Skeletal muscle tissue (tissue), 3 donors: ENCODE measurements at regions not wholly inside any gene's neighbourhood (a gene's known extent, or its start where the extent isn't known, plus 50 kb on each side); places are given as distances from the start of the nearest gene placed in this dataset.

Source experiments
- H3K27ac ChIP-seq: one replicate; pipeline ENCODE4 v1.7.0; 2013; ENCODE audit warnings: mild to moderate bottlenecking, low read depth, low read length, inconsistent platforms
- H3K27me3 ChIP-seq, 3 donors: one replicate each; pipeline ENCODE4 v1.7.0; 2013; ENCODE audit warnings: low read length in 3 of 3; ENCODE audit not compliant: control insufficient read depth in 3 of 3, insufficient read depth in 3 of 3
- H3K36me3 ChIP-seq, 3 donors: one replicate each; pipeline ENCODE4 v1.7.0; 2013; ENCODE audit warnings: low read length in 3 of 3; ENCODE audit not compliant: control insufficient read depth in 3 of 3, insufficient read depth in 3 of 3
- H3K4me1 ChIP-seq, 3 donors: one replicate each; pipeline ENCODE4 v1.7.0; 2013; ENCODE audit warnings: low read length in 3 of 3, mild to moderate bottlenecking in 3 of 3; ENCODE audit not compliant: control insufficient read depth in 3 of 3, insufficient read depth in 3 of 3
- H3K4me3 ChIP-seq, 3 donors: one replicate each; pipeline ENCODE4 v1.7.0; 2013; ENCODE audit warnings: low read length in 3 of 3
- H3K9ac ChIP-seq, 3 donors: one replicate each; pipeline ENCODE4 v1.7.0; 2013; ENCODE audit warnings: low read length in 3 of 3, mild to moderate bottlenecking in 3 of 3, moderate library complexity in 2 of 3, low read depth in 1 of 3
- H3K9me3 ChIP-seq, 3 donors: one replicate each; pipeline ENCODE4 v1.7.0; 2013; ENCODE audit warnings: low read length in 3 of 3; ENCODE audit not compliant: control insufficient read depth in 3 of 3
- donor health status: Osteomylitis.

GRCh38 chr2:20512061-20512605 is 65.3 kb downstream of the RHOB start:
- no peak overlapping the region for H3K27ac ChIP-seq
- no peaks in the 10 kb centered on the region for H3K9me3 ChIP-seq
- no peak overlapping the region for H3K4me3 ChIP-seq
- H3K4me1 ChIP-seq, result peaks cover 5 to 11% (median 8%) of the 10 kb centered on the region in 3 donors
- no peaks in the 10 kb centered on the region for H3K36me3 ChIP-seq
- no peaks in the 10 kb centered on the region for H3K27me3 ChIP-seq
- H3K9ac ChIP-seq, result no peak overlapping the region

DNA sequence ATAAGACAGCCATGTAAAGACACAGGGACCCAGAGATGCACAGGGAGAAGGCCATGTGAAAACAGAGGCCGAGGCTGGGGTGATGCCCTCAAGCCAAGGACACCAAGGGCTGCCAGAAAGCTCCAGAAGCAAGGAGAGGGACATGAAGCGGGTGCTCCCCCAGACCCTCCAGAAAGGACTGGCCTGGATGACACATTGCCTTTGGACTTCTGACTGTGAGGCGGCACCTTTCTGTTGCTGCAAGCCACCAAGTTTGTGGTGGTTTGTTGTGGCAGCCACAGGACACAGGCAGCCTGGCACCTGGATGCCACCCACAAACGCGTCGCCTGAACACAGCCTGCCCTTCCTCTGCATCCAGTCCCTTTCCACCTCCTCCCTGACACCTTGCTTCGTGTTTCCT is 67.1 kb downstream of the RHOB start:
- H3K4me3 ChIP-seq, result no peak overlapping the region
- H3K9ac ChIP-seq, result no peak overlapping the region
- H3K27ac ChIP-seq, result no peak overlapping the region
- H3K4me1 ChIP-seq, result peaks cover 2 to 9% (median 6%) of the 10 kb centered on the region in 3 donors
- no peaks in the 10 kb centered on the region for H3K36me3 ChIP-seq
- H3K9me3 ChIP-seq, result no peaks in the 10 kb centered on the region
- H3K27me3 ChIP-seq, result no peaks in the 10 kb centered on the region

- peak overlapping the region; percentile 29 for H3K27ac ChIP-seq
- no peak overlapping the region for H3K9ac ChIP-seq
- H3K4me1 ChIP-seq, result peaks cover 2 to 9% (median 6%) of the 10 kb centered on the region in 3 donors
- no peaks in the 10 kb centered on the region for H3K9me3 ChIP-seq
- peak overlapping the region in 1 of 3 donors; percentile 13 for H3K4me3 ChIP-seq
- no peaks in the 10 kb centered on the region for H3K36me3 ChIP-seq
- H3K27me3 ChIP-seq, result no peaks in the 10 kb centered on the region
These were observed 67.9 kb downstream of the RHOB start for GRCh38 chr2:20514596-20515269.

DNA sequence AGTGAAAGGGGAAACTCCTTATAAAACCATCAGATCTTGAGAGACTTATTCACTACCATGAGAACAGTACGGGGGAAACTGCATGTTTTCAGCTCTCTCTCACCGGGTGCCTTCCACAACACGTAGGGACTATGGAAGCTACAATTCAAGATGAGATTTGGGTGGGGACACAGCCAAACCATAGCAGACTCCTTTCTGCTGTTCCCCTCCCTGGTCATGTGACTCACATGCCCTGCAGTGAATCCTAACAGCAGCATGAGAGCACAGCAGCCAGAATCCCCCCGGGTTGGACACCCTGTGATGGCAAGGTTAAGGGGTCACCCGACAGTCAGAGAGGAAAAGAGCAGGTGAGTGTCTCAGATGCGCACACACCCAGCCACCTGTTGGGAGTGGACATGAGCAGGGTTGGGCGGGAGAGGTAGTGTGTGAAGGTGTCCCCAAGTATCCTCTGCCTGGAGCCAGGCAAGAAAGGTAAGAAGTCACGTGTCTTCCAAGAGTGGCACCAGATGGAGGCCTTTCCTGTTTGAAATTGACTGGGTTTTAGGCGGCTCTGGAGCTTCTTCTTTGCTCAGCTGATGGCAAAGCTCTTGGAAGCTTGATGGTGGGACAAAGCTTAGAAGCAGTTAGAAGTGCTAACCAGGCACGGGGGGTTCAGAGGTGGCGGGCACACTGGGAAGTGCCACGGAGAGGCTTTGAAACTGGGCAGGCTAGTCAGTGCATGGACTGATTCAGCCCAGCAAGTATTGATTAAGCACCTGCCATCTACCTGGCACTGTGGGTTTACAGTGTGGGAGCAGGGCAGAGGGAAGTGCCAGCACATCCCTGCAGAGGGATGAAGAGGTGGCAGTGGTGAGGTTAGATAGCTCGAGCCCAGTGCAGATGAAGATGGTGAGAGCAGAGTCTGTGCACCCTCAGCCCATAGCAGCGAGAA is 68.7 kb downstream of the RHOB start:
- no peak overlapping the region for H3K9ac ChIP-seq
- H3K4me1 ChIP-seq, result peaks cover 2 to 9% (median 6%) of the 10 kb centered on the region in 3 donors
- H3K9me3 ChIP-seq, result no peaks in the 10 kb centered on the region
- H3K4me3 ChIP-seq, result no peak overlapping the region
- peak overlapping the region; percentile 29 for H3K27ac ChIP-seq
- H3K36me3 ChIP-seq, result no peaks in the 10 kb centered on the region
- no peaks in the 10 kb centered on the region for H3K27me3 ChIP-seq

GRCh38 chr2:20516291-20516645 is 69.4 kb downstream of the RHOB start:
- Histone ChIP-seq H3K9ac (no peak overlapping the region), H3K4me3 (no peak overlapping the region), H3K4me1 (peaks cover 2 to 8% (median 6%) of the 10 kb centered on the region in 3 donors), H3K9me3 (no peaks in the 10 kb centered on the region), H3K27me3 (no peaks in the 10 kb centered on the region), H3K27ac (no peak overlapping the region), H3K36me3 (no peaks in the 10 kb centered on the region)

DNA sequence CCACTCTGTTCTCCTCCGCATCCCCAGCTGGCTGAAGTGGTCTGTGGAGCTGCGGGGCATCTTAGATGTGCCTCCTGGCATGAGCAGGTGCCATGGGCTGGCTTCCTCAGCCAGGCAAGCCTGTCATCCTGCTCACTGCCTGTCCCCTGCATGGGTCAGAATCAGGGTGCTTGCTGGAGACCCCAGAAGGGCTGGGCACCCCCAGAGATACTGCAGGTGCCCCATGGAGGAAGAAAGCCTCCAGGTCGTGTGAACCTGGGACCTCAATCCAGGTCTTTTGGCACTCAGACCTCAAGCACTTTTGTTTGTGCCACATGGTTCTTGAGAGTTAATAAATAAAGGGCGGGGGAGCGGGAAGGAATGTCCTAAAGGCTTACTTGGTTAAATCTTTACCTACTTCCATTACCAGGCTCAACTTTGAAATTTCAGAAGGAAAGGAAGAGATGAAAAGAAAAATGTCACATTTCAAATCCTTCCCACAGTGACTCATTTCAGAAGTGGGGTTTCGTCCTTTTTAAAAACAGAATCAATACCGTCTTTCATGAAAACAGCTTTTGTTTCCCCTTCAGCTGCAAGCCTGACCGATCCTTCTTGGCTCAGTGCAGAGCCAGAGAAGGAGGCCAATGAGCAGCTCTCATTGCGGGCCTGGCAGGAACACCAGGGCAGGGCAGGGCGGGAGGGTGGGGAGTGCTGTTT is 69.9 kb downstream of the RHOB start:
- Histone ChIP-seq H3K27ac (no peak overlapping the region), H3K27me3 (no peaks in the 10 kb centered on the region), H3K4me3 (no peak overlapping the region), H3K4me1 (peaks cover 2 to 6% (median 5%) of the 10 kb centered on the region in 3 donors), H3K36me3 (no peaks in the 10 kb centered on the region), H3K9ac (no peak overlapping the region), H3K9me3 (no peaks in the 10 kb centered on the region)

- peaks cover 6 to 17% (median 14%) of the 10 kb centered on the region in 3 donors for H3K4me1 ChIP-seq
- no peaks in the 10 kb centered on the region for H3K36me3 ChIP-seq
These were observed 72.4 kb downstream of the RHOB start for GRCh38 chr2:20519309-20519708.

GRCh38 chr2:20520128-20520527 is 73.3 kb downstream of the RHOB start:
- Histone ChIP-seq H3K36me3 (no peaks in the 10 kb centered on the region), H3K9ac (no peak overlapping the region), H3K4me3 (no peak overlapping the region), H3K4me1 (peaks cover 13 to 22% (median 21%) of the 10 kb centered on the region in 3 donors), H3K9me3 (no peaks in the 10 kb centered on the region), H3K27me3 (no peaks in the 10 kb centered on the region), H3K27ac (no peak overlapping the region)

More at GRCh38 chr2:20519309-20519708, 72.4 kb downstream of the RHOB start:
- Histone ChIP-seq H3K27ac (no peak overlapping the region), H3K9ac (no peak overlapping the region), H3K9me3 (no peaks in the 10 kb centered on the region), H3K4me3 (no peak overlapping the region), H3K27me3 (no peaks in the 10 kb centered on the region)

DNA sequence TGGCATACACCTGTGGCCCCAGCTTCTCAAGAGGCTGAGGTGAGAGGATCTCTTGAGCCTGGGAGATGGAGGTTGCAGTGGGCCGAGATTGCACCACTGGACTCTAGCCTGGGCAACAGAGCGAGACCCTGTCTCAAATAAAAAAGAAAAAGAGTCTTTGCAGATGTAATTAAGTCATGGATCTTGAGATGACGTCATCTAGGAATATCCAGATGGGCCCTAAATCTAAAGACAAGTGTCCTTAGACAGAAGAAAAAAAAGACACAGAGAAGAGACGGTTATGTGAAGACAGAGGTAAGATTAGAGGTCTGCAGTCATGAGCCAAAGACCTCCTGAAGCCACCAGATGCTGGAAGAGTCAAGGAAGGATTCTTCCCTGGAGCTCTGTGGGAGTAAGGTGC is 74.3 kb downstream of the RHOB start:
- no peak overlapping the region for H3K4me3 ChIP-seq

More for the DNA sequence above, 74.3 kb downstream of the RHOB start:
- peaks cover 17 to 29% (median 26%) of the 10 kb centered on the region in 3 donors for H3K4me1 ChIP-seq
- H3K36me3 ChIP-seq, result no peaks in the 10 kb centered on the region
- H3K27me3 ChIP-seq, result no peaks in the 10 kb centered on the region
- no peak overlapping the region for H3K9ac ChIP-seq
- H3K27ac ChIP-seq, result no peak overlapping the region
- H3K9me3 ChIP-seq, result no peaks in the 10 kb centered on the region
